PFSK-1 (cell line): ENCODE measurements at regions not wholly inside any gene's neighbourhood (a gene's known extent, or its start where the extent isn't known, plus 50 kb on each side); places are given as distances from the start of the nearest gene placed in this dataset.

Experiments used
- FOXP2 ChIP-seq: optimal IDR thresholded peaks from 2 replicates; pipeline ENCODE3; 2011; ENCODE audit warnings: borderline replicate concordance, control low read depth, inconsistent platforms; ENCODE audit not compliant: insufficient read depth; ENCODE audit errors: extremely low read length, extremely low read depth
- POLR2AphosphoS5 ChIP-seq: IDR thresholded peaks from 2 replicates; pipeline ENCODE4 v1.6.1; 2012; ENCODE audit warnings: low read depth, mild to moderate bottlenecking, control low read depth, low read length, moderate library complexity
- SIN3A ChIP-seq: IDR thresholded peaks from 2 replicates; pipeline ENCODE4 v1.6.1; 2012; ENCODE audit warnings: mild to moderate bottlenecking, low read length, moderate library complexity, borderline replicate concordance; ENCODE audit not compliant: insufficient read depth
- TAF1 ChIP-seq: IDR thresholded peaks from 2 replicates; pipeline ENCODE4 v1.6.1; 2012; ENCODE audit warnings: low read length, control low read depth, borderline replicate concordance; ENCODE audit not compliant: insufficient read depth
- TF ChIP-seq, protein P1 (sequence below), 2 experiments: IDR thresholded peaks; 2 replicates each; pipeline versions ENCODE4 v1.6.1 to v1.8.0; 2011 to 2012; ENCODE audit warnings: low read depth in 2 of 2, low read length in 2 of 2, control low read depth in 1 of 2, inconsistent platforms in 1 of 2, mild to moderate bottlenecking in 1 of 2, moderate library complexity in 1 of 2; ENCODE audit not compliant: insufficient read depth in 1 of 2

DNA sequence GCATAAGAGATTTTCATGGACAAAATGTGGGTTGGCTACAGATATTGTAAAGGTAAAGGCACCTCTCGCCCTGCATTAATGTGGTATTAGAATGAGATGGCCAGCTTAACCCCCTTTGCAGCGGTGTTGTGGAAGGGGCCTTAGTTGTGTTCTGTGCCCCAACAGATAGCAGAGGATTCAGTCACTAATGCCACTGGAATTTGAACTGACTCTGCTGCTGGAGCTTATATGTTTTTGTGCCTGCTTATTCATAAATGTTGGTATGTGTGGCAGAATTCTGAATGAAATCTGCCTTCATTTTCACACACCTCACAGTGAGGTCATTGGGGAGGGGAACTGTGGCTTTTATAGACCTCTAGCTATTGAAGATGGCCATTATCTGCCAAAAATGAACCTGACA lies 90.7 kb upstream of the ITGA6 start:
- no peak for TF ChIP-seq POLR2AphosphoS5
- no peak for TF ChIP-seq TAF1
- TF ChIP-seq, protein P1, sequence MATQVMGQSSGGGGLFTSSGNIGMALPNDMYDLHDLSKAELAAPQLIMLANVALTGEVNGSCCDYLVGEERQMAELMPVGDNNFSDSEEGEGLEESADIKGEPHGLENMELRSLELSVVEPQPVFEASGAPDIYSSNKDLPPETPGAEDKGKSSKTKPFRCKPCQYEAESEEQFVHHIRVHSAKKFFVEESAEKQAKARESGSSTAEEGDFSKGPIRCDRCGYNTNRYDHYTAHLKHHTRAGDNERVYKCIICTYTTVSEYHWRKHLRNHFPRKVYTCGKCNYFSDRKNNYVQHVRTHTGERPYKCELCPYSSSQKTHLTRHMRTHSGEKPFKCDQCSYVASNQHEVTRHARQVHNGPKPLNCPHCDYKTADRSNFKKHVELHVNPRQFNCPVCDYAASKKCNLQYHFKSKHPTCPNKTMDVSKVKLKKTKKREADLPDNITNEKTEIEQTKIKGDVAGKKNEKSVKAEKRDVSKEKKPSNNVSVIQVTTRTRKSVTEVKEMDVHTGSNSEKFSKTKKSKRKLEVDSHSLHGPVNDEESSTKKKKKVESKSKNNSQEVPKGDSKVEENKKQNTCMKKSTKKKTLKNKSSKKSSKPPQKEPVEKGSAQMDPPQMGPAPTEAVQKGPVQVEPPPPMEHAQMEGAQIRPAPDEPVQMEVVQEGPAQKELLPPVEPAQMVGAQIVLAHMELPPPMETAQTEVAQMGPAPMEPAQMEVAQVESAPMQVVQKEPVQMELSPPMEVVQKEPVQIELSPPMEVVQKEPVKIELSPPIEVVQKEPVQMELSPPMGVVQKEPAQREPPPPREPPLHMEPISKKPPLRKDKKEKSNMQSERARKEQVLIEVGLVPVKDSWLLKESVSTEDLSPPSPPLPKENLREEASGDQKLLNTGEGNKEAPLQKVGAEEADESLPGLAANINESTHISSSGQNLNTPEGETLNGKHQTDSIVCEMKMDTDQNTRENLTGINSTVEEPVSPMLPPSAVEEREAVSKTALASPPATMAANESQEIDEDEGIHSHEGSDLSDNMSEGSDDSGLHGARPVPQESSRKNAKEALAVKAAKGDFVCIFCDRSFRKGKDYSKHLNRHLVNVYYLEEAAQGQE (IDR thresholded peaks at IDR 0.05; ENCODE audit: insufficient read depth in 1 of 2, low read depth in 2 of 2, low read length in 2 of 2) = no peak
- TF ChIP-seq SIN3A = no peak
- TF ChIP-seq FOXP2 = no peak
